Adrenal gland (tissue), 9 donors: ENCODE measurements at regions not wholly inside any gene's neighbourhood (a gene's known extent, or its start where the extent isn't known, plus 50 kb on each side); places are given as distances from the start of the nearest gene placed in this dataset.

Experiments
- DNase-seq, 7 donors: peaks; one replicate each; pipeline ENCODE4 v3.0.0-alpha.2; 2019 to 2020
- H3K27ac ChIP-seq, 5 donors: fragments of 200-600 bp; sonication (generic) in 4 of 5; 1 replicate in 3 of 5; 2 replicates in 2 of 5; pipeline versions ENCODE4 v1.5.1 to v1.8.0; 2016 to 2020; ENCODE audit warnings: mild to moderate bottlenecking in 1 of 5
- H3K27me3 ChIP-seq: fragments of 200-600 bp; 2 replicates; pipeline ENCODE4 v1.8.0; 2021
- H3K36me3 ChIP-seq, 2 donors: fragments of 200-600 bp; replicated peaks in 1 of 2; 1 replicate in 1 of 2; 2 replicates in 1 of 2; pipeline versions ENCODE4 v1.5.1 to v1.8.0; 2018 to 2022
- H3K4me1 ChIP-seq, 2 donors: fragments of 200-600 bp; replicated peaks in 1 of 2; 1 replicate in 1 of 2; 2 replicates in 1 of 2; pipeline versions ENCODE4 v1.5.1 to v1.8.0; 2018 to 2021
- H3K4me3 ChIP-seq, 4 donors: fragments of 200-600 bp; sonication (generic) in 3 of 4; one replicate each; pipeline ENCODE4 v1.5.1; 2016 to 2018
- H3K9me3 ChIP-seq, 3 donors: fragments of 200-600 bp; sonication (generic) in 1 of 3; replicated peaks in 1 of 3; 1 replicate in 2 of 3; 2 replicates in 1 of 3; pipeline versions ENCODE4 v1.5.1 to v1.8.0; 2016 to 2021
- POLR2A ChIP-seq, 2 donors: fragments of 450-650 bp; IDR thresholded peaks; one replicate each; pipeline ENCODE4 v1.6.1; 2017; ENCODE audit warnings: antibody characterized with exemption in 2 of 2, mild to moderate bottlenecking in 2 of 2, moderate library complexity in 1 of 2
- WGBS, 4 donors: extraction: QIAGEN DNeasy Blood & Tissue Kit in 2 of 4; methylation state at CpG; one replicate each; pipeline versions ENCODE4 v1.1.5 to v1.1.7; 2013 to 2017; 5-methylcytosine and 5-hydroxymethylcytosine counted together
- intact Hi-C, 2 donors: fragments of 100-400 bp; cut with DNase I; formaldehyde crosslinking; loops; one replicate each; pipeline versions ENCODE4 v1.14.1 to v1.15.0; 2022 to 2023
- TF ChIP-seq, protein P1 (sequence below), 6 experiments: fragments of 450-650 bp in 4 of 6; fragments of 200-600 bp in 2 of 6; sonication (generic) in 1 of 6; IDR thresholded peaks; 1 replicate in 5 of 6; 2 replicates in 1 of 6; pipeline versions ENCODE4 v1.5.1 to v1.8.0; 2016 to 2021; ENCODE audit warnings: antibody characterized with exemption in 6 of 6, mild to moderate bottlenecking in 2 of 6, moderate library complexity in 1 of 6
- donor health status: healthy with polysubstance abuse.
- donor health status: Bipolar disorder and iron deficiency.
- donor health status: DM: yes; HTN: yes; CAD: no.
- donor health status: DM: no; HTN: no; CAD: no.
- donor health status: DM: no; HTN: no; CAD: no.

DNA sequence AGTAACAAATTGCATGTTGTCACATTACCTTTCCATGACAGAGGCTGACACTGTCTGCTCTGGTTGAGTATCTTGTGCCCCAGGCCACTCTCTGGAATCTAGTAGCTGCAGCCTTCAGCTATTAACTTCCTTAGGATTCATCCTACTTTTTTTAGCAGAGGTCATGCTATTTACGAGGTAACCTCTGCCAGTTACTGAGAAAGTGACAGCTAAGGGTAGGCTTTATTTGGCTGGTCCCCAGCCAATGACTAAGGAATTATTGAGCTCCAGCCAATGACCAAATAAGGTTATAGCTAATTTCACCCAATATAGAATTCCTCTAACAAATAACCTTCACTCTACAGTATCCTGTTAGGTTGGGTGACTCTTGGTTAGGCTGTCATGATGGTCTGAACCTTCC is 1361.7 kb downstream of the XPNPEP1 start:
- Histone ChIP-seq H3K9me3 (no peaks in the 10 kb centered on the region), H3K4me3 (no peak overlapping the region), H3K4me1 (no peaks in the 10 kb centered on the region), H3K27me3 (no peaks in the 10 kb centered on the region), H3K27ac (no peak overlapping the region), H3K36me3 (no peaks in the 10 kb centered on the region)
- intact Hi-C loops: no loop called here
- TF ChIP-seq POLR2A (IDR thresholded peaks at IDR 0.05): no peak
- TF ChIP-seq, protein P1, sequence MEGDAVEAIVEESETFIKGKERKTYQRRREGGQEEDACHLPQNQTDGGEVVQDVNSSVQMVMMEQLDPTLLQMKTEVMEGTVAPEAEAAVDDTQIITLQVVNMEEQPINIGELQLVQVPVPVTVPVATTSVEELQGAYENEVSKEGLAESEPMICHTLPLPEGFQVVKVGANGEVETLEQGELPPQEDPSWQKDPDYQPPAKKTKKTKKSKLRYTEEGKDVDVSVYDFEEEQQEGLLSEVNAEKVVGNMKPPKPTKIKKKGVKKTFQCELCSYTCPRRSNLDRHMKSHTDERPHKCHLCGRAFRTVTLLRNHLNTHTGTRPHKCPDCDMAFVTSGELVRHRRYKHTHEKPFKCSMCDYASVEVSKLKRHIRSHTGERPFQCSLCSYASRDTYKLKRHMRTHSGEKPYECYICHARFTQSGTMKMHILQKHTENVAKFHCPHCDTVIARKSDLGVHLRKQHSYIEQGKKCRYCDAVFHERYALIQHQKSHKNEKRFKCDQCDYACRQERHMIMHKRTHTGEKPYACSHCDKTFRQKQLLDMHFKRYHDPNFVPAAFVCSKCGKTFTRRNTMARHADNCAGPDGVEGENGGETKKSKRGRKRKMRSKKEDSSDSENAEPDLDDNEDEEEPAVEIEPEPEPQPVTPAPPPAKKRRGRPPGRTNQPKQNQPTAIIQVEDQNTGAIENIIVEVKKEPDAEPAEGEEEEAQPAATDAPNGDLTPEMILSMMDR (IDR thresholded peaks at IDR 0.05): no peak
- WGBS, 4 donors: 0 to 23% (median 10%) methylated on average over 1 of the region's 1 CpG
- DNase-seq: no peak

DNA sequence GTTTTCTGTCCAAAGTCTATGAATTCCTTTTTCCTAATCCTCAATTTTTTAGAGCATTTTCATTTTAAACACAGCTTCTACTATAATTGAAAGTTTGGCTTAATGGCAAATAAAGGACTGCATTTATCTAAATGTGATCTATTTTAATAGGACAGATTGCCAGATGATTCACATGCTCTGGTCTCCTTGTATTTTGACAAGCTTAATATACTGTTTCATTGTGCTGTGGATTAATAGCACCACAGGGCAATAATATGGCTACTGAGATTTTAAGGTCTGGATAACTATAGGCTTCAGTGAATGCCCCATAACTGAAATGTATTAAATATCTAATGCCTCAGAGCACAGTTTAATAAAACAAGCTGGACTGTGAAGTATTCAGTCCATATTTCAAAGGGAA is 1362.8 kb downstream of the XPNPEP1 start:
- intact Hi-C loops: no loop called here

DNA sequence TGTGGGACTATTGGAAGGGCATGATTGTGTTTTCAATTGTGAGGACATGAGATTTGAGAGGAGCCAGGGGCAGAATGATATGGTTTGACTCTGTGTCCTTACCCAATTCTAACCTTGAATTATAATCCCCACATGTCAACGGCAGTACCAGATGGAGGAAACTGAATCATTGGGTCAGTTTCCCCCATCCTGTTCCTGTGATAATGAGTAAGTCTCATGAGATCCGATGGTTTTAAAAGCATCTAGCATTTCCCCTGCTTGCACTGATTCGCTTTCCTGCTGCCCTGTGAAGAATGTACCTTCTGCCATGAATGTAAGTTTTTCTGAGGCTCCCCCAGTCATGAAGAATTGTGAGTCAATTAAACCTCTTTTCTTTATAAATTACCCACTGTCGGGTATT is 1367.1 kb downstream of the XPNPEP1 start:
- Histone ChIP-seq H3K4me1 (no peaks in the 10 kb centered on the region), H3K9me3 (no peaks in the 10 kb centered on the region), H3K27me3 (no peaks in the 10 kb centered on the region), H3K36me3 (no peaks in the 10 kb centered on the region), H3K27ac (no peak overlapping the region), H3K4me3 (no peak overlapping the region)
- WGBS, 4 donors: 67 to 76% (median 73%) methylated on average over 4 of the region's 4 CpGs
- no peak for DNase-seq
- intact Hi-C loops: no loop called here
- TF ChIP-seq, protein P1 (IDR thresholded peaks at IDR 0.05): no peak
- no peak for TF ChIP-seq POLR2A (IDR thresholded peaks at IDR 0.05)

More for the DNA sequence above, 1362.8 kb downstream of the XPNPEP1 start:
- H3K36me3 ChIP-seq: no peaks in the 10 kb centered on the region
- no peak for TF ChIP-seq POLR2A (IDR thresholded peaks at IDR 0.05)
- TF ChIP-seq, protein P1 (IDR thresholded peaks at IDR 0.05): no peak
- H3K9me3 ChIP-seq: no peaks in the 10 kb centered on the region
- no peaks in the 10 kb centered on the region for H3K27me3 ChIP-seq
- no peak overlapping the region for H3K27ac ChIP-seq
- no peaks in the 10 kb centered on the region for H3K4me1 ChIP-seq
- H3K4me3 ChIP-seq: no peak overlapping the region
- DNase-seq: no peak

DNA sequence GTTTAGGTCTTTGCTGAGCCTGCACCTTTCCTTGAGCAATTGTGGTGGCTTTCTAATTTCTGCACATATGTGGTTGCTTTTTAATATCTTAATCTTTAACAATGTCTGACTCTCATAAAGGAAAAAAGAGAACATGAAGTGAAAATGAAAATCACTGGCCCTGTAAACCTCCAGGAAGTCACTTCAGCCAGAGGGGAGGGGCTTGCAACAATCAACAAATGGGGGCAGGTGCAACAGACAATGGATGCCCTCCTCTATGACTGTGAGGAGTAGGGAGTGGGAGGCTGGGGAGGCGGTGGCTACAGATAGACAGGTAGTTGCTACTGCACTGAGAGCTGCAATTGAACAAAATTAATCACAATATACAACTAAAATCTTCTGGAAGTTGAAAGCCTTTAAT is 1377.4 kb downstream of the XPNPEP1 start:
- Histone ChIP-seq H3K27ac (no peak overlapping the region), H3K9me3 (no peaks in the 10 kb centered on the region), H3K4me3 (no peak overlapping the region), H3K4me1 (no peaks in the 10 kb centered on the region), H3K36me3 (no peaks in the 10 kb centered on the region), H3K27me3 (no peaks in the 10 kb centered on the region)
- intact Hi-C loops: loop anchor here in 1 of 2 donors (5.0 kb wide), 1 partner anchor 1834 kb away; no protein-coding TSS in a partner anchor
- TF ChIP-seq, protein P1 (IDR thresholded peaks at IDR 0.05): no peak
- TF ChIP-seq POLR2A (IDR thresholded peaks at IDR 0.05): no peak
- no peak for DNase-seq
- WGBS, 4 donors: 65 to 91% (median 72%) methylated on average over 1 of the region's 1 CpG
